HG03025 (cell line): ENCODE measurements at regions not wholly inside any gene's neighbourhood (a gene's known extent, or its start where the extent isn't known, plus 50 kb on each side); places are given as distances from the start of the nearest gene placed in this dataset.
"Not testable (repeated sequence)": the region's sequence is repeated elsewhere in the genome, so short reads cannot be mapped to it uniquely, and the experiment has no call there.

ENCODE experiments used
- ATAC-seq: cut with Tn5 transposase; IDR thresholded peaks from one replicate; pipeline ENCODE4 v1.9.1; 2021; ENCODE audit warnings: mild to moderate bottlenecking, moderate library complexity; ENCODE audit not compliant: unreplicated experiment, low FRiP score

DNA sequence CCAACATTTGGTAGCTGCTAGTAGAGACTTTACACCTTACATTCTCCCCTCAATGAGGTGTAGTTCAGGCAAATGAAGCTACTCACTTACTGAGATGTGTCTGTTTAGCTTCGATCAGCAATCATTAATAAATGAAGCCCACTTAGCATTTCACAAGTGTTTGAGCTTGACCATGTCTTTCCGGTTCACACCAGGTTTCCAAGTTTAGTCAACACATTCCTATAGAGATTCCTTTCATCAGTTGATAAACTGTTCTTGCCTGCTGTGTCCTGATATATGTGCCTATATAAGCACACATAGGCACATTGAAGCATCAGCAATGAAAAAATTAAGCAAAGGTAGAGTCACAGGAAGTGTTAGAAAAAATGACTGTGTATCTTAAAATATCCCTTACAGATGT, 150.0 kb downstream of the BTBD3 start:
- ATAC-seq: no peak

- ATAC-seq: no peak
Observed at GRCh38 chr20:12068121-12068520, 150.4 kb downstream of the BTBD3 start.

DNA sequence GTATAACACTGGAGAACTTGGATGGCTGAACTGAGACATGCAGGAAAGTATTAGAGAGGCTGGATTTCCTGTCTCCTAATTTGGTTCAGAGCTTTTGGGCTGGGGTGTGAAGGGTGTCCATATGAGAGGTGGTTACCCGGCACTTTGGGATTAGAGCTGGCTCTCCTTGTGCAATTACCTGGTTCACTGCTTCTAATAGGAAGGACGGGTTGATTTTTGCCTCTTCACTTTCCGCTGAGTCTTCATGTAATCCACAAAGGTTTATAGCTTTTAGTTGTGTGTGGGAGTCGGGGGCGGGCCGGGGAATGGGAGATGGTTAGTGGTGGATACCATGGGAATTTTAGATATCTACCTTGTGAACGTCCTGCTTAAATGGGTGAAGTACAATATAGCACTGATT, 151.5 kb downstream of the BTBD3 start:
- ATAC-seq: no peak

- no peak for ATAC-seq
Observed at GRCh38 chr20:12072221-12072953, 154.7 kb downstream of the BTBD3 start.

GRCh38 chr20:12072954-12073264, 155.2 kb downstream of the BTBD3 start:
- ATAC-seq: no peak

- ATAC-seq: no peak
Observed at GRCh38 chr20:12074111-12074655, 156.5 kb downstream of the BTBD3 start.

- no peak for ATAC-seq
Observed at GRCh38 chr20:12076200-12076599, 158.5 kb downstream of the BTBD3 start.

DNA sequence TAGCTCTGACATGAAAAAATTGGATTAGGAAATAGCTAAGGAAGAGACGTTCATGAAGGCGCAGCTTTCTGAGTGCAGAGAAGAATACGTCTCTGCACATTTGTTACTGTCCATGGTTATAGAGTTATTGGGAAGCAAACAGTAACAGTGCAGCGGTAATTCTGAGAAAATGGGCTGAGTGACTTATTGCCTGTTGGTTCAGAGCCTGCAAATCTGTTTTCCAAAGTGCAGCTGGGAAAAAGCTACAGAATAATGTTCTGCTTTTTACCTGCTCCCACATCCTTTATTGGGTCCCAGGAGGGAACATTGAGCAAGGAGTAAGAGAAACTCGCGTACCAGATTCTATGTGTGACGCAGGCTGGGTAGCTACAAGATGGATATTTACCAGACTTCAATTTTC, 160.2 kb downstream of the BTBD3 start:
- ATAC-seq: no peak

DNA sequence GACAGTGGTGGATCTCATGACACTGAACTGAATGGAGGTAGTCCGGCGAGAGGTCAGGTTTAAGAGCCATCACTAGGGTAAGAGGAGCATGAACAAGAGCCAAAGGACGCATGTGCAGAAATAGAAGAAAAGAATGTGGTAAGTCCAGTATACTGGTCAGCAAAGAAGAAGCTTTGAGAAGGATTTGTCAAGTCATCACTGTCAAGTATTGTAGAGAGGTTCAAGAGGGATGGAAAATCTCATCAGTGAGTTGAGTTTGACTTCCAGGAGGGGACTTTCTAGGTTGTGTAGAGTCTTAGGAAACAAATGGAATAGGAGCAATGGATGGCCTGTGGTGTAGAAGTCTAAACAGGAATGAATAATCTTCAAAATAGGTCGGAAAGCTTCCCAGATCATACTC, 161.8 kb downstream of the BTBD3 start:
- ATAC-seq: no peak

DNA sequence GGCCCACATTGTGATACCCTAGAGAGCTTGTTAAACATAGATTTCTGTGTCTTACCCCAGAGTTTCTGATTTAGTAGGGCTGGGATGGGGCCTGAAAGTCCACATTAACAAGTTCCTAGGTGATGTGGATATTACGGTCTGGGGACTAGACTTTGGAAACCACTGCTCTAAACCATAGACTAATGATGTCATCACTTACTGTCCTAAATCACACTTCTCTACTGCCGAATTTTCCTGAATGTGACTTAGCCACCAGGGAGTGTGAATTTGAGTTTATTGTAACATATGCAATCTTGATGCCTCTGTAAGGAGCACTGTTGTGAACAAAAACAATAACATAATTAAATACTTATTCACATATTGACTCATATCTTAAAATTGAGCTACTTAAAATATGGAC, 165.6 kb downstream of the BTBD3 start:
- ATAC-seq: no peak

DNA sequence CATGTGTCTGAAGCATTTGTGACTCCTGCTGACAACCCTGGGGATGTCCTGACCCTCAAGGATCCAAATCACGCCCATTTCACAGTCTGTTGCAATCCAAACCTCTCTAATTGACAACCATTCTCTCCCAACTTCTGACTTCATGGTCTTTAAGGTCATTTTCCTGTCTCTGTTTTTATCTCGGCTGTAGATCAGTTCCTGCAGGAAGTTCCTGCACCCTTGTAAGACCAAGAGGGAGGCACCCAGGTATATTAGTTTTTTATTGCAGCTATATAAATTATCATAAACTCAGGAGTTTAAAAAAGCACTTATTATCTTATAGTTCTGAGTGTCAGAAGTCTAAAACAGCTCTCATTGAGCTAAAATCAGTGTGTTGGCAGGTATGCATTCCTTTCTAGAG, 166.8 kb downstream of the BTBD3 start:
- no peak for ATAC-seq

GRCh38 chr20:12086359-12086758, 168.7 kb downstream of the BTBD3 start:
- ATAC-seq: no peak

- no peak for ATAC-seq
Observed at GRCh38 chr20:12090920-12091319, 173.2 kb downstream of the BTBD3 start.

DNA sequence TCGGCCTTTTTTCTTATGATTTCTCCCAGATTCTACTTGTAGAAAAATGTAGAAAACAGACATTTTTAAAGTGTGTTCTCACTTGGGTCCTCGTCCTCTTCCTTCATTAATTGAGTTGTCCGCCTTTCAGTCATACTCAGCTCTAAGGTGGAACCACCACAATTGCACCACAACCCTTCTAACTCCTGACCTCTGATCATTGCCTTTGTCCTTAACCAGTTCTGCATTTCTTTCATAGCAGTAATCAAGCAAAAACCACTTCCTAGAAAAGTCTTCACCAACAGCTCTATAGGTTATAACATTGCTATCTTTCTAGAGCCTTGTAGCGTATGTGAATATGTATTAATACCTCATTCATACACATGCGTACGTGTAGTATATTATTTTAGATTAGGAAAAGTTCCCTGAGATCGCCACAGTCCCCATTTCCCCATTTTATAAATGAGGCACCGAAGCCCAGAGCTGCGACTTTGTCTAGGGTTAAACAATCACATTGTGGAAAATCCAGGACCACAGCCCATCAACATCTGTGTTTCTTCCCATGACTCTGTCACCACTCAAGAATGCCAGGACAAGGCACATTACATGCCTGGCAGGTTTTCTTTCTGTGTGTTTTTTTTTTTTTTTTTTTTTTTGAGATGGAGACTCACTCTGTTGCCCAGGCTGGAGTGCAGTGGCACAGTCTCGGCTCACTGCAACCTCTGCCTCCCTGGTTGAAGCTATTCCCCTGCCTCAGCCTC, 175.5 kb downstream of the BTBD3 start:
- ATAC-seq: no peak

DNA sequence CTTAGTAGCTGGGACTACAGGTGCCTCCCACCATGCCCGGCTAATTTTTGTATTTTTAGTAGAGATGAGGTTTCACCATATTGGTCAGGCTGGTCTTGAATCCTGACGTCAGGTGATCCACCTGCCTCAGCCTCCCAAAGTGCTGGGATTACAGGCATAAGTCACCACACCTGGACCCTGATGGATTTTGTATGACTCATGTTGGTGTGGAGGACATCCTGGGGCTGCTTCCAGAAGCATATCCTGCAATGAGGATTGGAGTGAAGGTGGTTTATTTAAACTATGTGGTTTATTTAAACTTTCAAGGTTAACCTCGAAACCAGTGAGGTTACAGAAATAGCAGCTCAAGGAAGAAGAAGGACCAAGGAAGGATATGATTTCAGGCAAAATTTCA, 176.1 kb downstream of the BTBD3 start:
- ATAC-seq: not testable (repeated sequence)

DNA sequence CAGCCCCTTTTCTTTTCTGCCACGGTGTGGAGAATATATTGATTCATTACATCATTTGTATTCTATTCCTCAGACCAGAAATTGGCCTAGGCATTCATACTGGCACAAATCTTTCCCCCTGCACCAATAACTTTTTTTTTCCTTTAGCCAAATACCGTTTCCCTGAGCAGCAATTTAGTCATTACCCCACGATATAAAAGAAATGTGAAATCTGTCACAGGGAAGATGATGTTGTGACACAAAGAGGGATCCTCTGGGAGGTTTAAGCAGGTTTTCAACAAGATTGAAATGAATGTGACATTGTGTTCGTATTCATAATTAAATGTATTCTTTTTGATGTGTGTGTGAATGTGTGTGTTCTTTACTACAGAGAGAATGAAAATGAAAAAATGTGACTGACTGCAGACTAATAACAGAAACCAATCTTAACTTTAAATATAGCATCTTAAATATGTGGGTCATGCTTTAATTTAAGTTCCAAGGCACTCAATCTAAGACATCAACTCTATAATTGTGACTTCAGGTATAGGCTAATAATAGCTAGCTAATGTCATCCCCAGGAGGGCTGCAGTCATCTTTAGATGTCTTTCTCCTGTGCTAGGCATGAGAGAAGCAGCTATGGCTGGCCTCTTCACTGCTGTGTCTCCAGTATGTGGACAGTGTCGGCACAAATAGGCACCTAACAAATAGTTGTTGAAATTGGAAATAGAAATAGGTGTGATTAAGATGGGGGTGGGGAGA, 177.7 kb downstream of the BTBD3 start:
- ATAC-seq: no peak

GRCh38 chr20:12098421-12098820, 180.7 kb downstream of the BTBD3 start:
- ATAC-seq: no peak

DNA sequence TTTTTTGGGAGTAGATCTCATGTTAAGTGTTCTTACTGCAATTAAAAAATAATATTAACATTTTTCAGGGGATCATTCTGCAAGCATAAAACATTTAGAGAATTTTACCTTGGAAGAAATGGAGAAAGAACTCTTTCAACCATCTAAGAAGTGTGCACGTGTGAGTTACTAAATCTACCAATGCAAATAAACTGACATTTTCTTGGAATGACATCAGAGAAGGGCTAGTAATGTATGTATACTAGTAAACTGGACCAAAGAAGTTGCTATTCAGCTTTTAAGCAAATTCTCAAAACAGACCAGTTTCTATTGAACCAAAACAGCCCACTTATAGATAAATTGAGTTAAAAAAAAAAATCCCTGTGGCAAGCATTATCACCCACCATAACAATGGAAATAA, 191.2 kb downstream of the BTBD3 start:
- no peak for ATAC-seq

GRCh38 chr20:12110274-12110673, 192.6 kb downstream of the BTBD3 start:
- no peak for ATAC-seq

- no peak for ATAC-seq
Observed at GRCh38 chr20:12110711-12111110, 193.0 kb downstream of the BTBD3 start.

- no peak for ATAC-seq
Observed at GRCh38 chr20:12111431-12112088, 193.9 kb downstream of the BTBD3 start.
